HEK293 (cell line): ENCODE measurements at regions not wholly inside any gene's neighbourhood (a gene's known extent, or its start where the extent isn't known, plus 50 kb on each side); places are given as distances from the start of the nearest gene placed in this dataset.

ENCODE experiments used
- CTCF ChIA-PET: fragments of 350-600 bp; formaldehyde crosslinking; extraction: SDS; loops from one replicate; lab custom pipeline; 2021; ENCODE audit warnings: antibody characterized with exemption; lab: Yijun Ruan, JAX
- POLR2A ChIA-PET: fragments of 300-600 bp; formaldehyde crosslinking; extraction: SDS; loops from one replicate; lab custom pipeline; 2020; ENCODE audit warnings: antibody characterized with exemption, inconsistent platforms; lab: Yijun Ruan, JAX
- H3K27ac ChIP-seq: fragments of 200-500 bp; sonication (Bioruptor generic); 2 replicates; pipeline ENCODE4 v1.5.1; 2014; ENCODE audit warnings: low read depth, low read length, control low read depth, inconsistent platforms; ENCODE audit errors: extremely low read depth
- H3K36me3 ChIP-seq, 2 experiments: fragments of 200-500 bp in 1 of 2; sonication (Bioruptor generic) in 1 of 2; 1 replicate in 1 of 2; 2 replicates in 1 of 2; pipeline ENCODE4 v1.5.1; 2014 to 2017; ENCODE audit warnings: inconsistent platforms in 2 of 2, low read length in 2 of 2; ENCODE audit not compliant: control insufficient read depth in 2 of 2, insufficient read depth in 1 of 2
- H3K4me1 ChIP-seq: fragments of 200-500 bp; sonication (Bioruptor generic); 2 replicates; pipeline ENCODE4 v1.5.1; 2014; ENCODE audit warnings: mild to moderate bottlenecking, low read length, inconsistent platforms; ENCODE audit not compliant: control insufficient read depth, insufficient read depth
- H3K4me3 ChIP-seq: 2 replicates; pipeline ENCODE4 v1.5.1; 2011; ENCODE audit warnings: low read depth, mild to moderate bottlenecking, control low read depth, low read length, moderate library complexity
- H3K9me3 ChIP-seq: fragments of 200-500 bp; sonication (Bioruptor generic); 2 replicates; pipeline ENCODE4 v1.5.1; 2014; ENCODE audit warnings: low read depth, low read length, inconsistent platforms; ENCODE audit not compliant: control insufficient read depth, insufficient read depth
- EGR2 ChIP-seq: fragments of 450-650 bp; formaldehyde crosslinking; IDR thresholded peaks from 2 replicates; pipeline ENCODE4 v1.5.1; 2016; ENCODE audit warnings: low read depth, missing biosample characterization, missing genetic modification characterization
- GLI2 ChIP-seq: fragments of 450-650 bp; formaldehyde crosslinking; IDR thresholded peaks from 2 replicates; pipeline ENCODE4; 2017; ENCODE audit warnings: missing biosample characterization, missing genetic modification characterization, low read depth, borderline replicate concordance
- GLIS1 ChIP-seq: fragments of 450-650 bp; formaldehyde crosslinking; IDR thresholded peaks from 2 replicates; pipeline ENCODE4 v1.5.1; 2016; ENCODE audit warnings: missing biosample characterization, missing genetic modification characterization
- PRDM1 ChIP-seq: fragments of 450-650 bp; formaldehyde crosslinking; IDR thresholded peaks from 2 replicates; pipeline ENCODE4; 2016; ENCODE audit warnings: missing biosample characterization, missing genetic modification characterization
- SCRT1 ChIP-seq: fragments of 450-650 bp; formaldehyde crosslinking; IDR thresholded peaks from 2 replicates; pipeline ENCODE4 v1.5.1; 2016; ENCODE audit warnings: missing biosample characterization, missing genetic modification characterization, borderline replicate concordance
- SP3 ChIP-seq: fragments of 450-650 bp; formaldehyde crosslinking; IDR thresholded peaks from 2 replicates; pipeline ENCODE4 v1.5.1; 2016; ENCODE audit warnings: missing biosample characterization, missing genetic modification characterization
- YY1 ChIP-seq: fragments of 450-650 bp; formaldehyde crosslinking; IDR thresholded peaks from 2 replicates; pipeline ENCODE4 v1.5.1; 2018; ENCODE audit warnings: missing biosample characterization, missing genetic modification characterization
- ZBTB7A ChIP-seq: fragments of 450-650 bp; formaldehyde crosslinking; IDR thresholded peaks from 2 replicates; pipeline ENCODE4 v1.5.1; 2016; ENCODE audit warnings: low read depth, missing biosample characterization, missing genetic modification characterization
- ZNF112 ChIP-seq: fragments of 450-650 bp; formaldehyde crosslinking; IDR thresholded peaks from 2 replicates; pipeline ENCODE4 v1.5.0; 2017; ENCODE audit warnings: missing biosample characterization, missing genetic modification characterization
- ZNF157 ChIP-seq: fragments of 450-650 bp; formaldehyde crosslinking; IDR thresholded peaks from 2 replicates; pipeline ENCODE4 v1.5.1; 2016; ENCODE audit warnings: missing biosample characterization, missing genetic modification characterization
- ZNF214 ChIP-seq: fragments of 450-650 bp; formaldehyde crosslinking; IDR thresholded peaks from 2 replicates; pipeline ENCODE4 v1.5.1; 2017; ENCODE audit warnings: missing biosample characterization, mild to moderate bottlenecking, missing genetic modification characterization, borderline replicate concordance
- ZNF23 ChIP-seq: fragments of 450-650 bp; formaldehyde crosslinking; IDR thresholded peaks from 2 replicates; pipeline ENCODE4 v1.5.1; 2016; ENCODE audit warnings: missing biosample characterization, missing genetic modification characterization, borderline replicate concordance
- ZNF391 ChIP-seq: fragments of 450-650 bp; formaldehyde crosslinking; IDR thresholded peaks from 2 replicates; pipeline ENCODE4 v1.5.1; 2016; ENCODE audit warnings: low read depth, missing biosample characterization, missing genetic modification characterization, borderline replicate concordance
- ZNF404 ChIP-seq: fragments of 450-650 bp; formaldehyde crosslinking; IDR thresholded peaks from 2 replicates; pipeline ENCODE4 v1.5.1; 2017; ENCODE audit warnings: missing biosample characterization, missing genetic modification characterization
- ZNF510 ChIP-seq: fragments of 450-650 bp; formaldehyde crosslinking; IDR thresholded peaks from 2 replicates; pipeline ENCODE4 v1.5.1; 2018; ENCODE audit warnings: mild to moderate bottlenecking, missing genetic modification characterization, missing biosample characterization; ENCODE audit not compliant: insufficient replicate concordance
- ZNF600 ChIP-seq: fragments of 450-650 bp; formaldehyde crosslinking; IDR thresholded peaks from 2 replicates; pipeline ENCODE4 v1.5.1; 2016; ENCODE audit warnings: missing biosample characterization, missing genetic modification characterization
- ZNF830 ChIP-seq: fragments of 450-650 bp; IDR thresholded peaks from 2 replicates; pipeline ENCODE4 v1.5.0; 2018; ENCODE audit warnings: missing biosample characterization, missing genetic modification characterization, low read depth, mild to moderate bottlenecking, moderate library complexity
- ZSCAN30 ChIP-seq: fragments of 450-650 bp; IDR thresholded peaks from 2 replicates; pipeline ENCODE4 v1.5.1; 2018; ENCODE audit warnings: missing biosample characterization, mild to moderate bottlenecking, missing genetic modification characterization, moderate library complexity
- TF ChIP-seq, protein P1 (sequence below): fragments of 450-650 bp; formaldehyde crosslinking; IDR thresholded peaks from 2 replicates; pipeline ENCODE4 v1.5.1; 2016; ENCODE audit warnings: missing biosample characterization, missing genetic modification characterization, borderline replicate concordance
- TF ChIP-seq, protein P2 (sequence below): fragments of 450-650 bp; formaldehyde crosslinking; IDR thresholded peaks from 2 replicates; pipeline ENCODE4 v1.5.1; 2016; ENCODE audit warnings: missing biosample characterization, missing genetic modification characterization
- TF ChIP-seq, protein P3 (sequence below): fragments of 450-650 bp; IDR thresholded peaks from 2 replicates; pipeline ENCODE4 v1.5.1; 2018; ENCODE audit warnings: missing biosample characterization, mild to moderate bottlenecking, missing genetic modification characterization
- TF ChIP-seq, protein P4 (sequence below): fragments of 450-650 bp; formaldehyde crosslinking; IDR thresholded peaks from 2 replicates; pipeline ENCODE4 v1.5.0; 2017; ENCODE audit warnings: missing biosample characterization, missing genetic modification characterization, borderline replicate concordance

DNA sequence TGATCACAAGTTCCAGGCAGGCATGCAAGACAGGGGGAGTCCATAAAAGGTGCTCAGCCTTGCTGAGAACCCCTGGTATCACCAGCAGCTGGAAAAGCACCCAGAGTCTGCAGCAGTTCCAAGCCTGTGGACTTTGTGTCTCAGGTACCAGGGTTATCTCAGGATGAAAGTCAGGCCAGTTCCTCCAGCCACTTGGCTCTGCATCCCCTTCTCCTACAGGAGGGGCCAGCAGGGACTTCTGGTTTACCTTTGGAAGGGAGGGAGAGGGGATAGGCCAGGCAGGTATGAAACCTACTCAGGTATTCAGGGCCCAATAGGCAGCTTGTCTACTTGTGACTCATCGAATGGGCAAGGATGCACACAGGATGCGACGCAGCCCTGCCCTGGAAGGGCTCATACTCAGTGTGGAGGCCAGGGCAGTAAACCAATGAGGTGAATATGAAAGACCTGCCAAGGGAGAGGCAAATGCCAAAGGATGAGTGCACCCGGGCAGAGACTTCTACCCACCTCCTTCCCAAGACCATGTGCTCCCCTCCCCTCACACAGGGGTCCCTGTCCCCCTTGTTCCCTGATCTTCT, 148.2 kb downstream of the SLC38A6 start (continued):
- TF ChIP-seq, protein P1, sequence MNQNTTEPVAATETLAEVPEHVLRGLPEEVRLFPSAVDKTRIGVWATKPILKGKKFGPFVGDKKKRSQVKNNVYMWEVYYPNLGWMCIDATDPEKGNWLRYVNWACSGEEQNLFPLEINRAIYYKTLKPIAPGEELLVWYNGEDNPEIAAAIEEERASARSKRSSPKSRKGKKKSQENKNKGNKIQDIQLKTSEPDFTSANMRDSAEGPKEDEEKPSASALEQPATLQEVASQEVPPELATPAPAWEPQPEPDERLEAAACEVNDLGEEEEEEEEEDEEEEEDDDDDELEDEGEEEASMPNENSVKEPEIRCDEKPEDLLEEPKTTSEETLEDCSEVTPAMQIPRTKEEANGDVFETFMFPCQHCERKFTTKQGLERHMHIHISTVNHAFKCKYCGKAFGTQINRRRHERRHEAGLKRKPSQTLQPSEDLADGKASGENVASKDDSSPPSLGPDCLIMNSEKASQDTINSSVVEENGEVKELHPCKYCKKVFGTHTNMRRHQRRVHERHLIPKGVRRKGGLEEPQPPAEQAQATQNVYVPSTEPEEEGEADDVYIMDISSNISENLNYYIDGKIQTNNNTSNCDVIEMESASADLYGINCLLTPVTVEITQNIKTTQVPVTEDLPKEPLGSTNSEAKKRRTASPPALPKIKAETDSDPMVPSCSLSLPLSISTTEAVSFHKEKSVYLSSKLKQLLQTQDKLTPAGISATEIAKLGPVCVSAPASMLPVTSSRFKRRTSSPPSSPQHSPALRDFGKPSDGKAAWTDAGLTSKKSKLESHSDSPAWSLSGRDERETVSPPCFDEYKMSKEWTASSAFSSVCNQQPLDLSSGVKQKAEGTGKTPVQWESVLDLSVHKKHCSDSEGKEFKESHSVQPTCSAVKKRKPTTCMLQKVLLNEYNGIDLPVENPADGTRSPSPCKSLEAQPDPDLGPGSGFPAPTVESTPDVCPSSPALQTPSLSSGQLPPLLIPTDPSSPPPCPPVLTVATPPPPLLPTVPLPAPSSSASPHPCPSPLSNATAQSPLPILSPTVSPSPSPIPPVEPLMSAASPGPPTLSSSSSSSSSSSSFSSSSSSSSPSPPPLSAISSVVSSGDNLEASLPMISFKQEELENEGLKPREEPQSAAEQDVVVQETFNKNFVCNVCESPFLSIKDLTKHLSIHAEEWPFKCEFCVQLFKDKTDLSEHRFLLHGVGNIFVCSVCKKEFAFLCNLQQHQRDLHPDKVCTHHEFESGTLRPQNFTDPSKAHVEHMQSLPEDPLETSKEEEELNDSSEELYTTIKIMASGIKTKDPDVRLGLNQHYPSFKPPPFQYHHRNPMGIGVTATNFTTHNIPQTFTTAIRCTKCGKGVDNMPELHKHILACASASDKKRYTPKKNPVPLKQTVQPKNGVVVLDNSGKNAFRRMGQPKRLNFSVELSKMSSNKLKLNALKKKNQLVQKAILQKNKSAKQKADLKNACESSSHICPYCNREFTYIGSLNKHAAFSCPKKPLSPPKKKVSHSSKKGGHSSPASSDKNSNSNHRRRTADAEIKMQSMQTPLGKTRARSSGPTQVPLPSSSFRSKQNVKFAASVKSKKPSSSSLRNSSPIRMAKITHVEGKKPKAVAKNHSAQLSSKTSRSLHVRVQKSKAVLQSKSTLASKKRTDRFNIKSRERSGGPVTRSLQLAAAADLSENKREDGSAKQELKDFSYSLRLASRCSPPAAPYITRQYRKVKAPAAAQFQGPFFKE (tag by site-specific recombination): no peak
- TF ChIP-seq PRDM1 (tag by site-specific recombination): no peak
- no peak for TF ChIP-seq ZBTB7A (tag by site-specific recombination)

DNA sequence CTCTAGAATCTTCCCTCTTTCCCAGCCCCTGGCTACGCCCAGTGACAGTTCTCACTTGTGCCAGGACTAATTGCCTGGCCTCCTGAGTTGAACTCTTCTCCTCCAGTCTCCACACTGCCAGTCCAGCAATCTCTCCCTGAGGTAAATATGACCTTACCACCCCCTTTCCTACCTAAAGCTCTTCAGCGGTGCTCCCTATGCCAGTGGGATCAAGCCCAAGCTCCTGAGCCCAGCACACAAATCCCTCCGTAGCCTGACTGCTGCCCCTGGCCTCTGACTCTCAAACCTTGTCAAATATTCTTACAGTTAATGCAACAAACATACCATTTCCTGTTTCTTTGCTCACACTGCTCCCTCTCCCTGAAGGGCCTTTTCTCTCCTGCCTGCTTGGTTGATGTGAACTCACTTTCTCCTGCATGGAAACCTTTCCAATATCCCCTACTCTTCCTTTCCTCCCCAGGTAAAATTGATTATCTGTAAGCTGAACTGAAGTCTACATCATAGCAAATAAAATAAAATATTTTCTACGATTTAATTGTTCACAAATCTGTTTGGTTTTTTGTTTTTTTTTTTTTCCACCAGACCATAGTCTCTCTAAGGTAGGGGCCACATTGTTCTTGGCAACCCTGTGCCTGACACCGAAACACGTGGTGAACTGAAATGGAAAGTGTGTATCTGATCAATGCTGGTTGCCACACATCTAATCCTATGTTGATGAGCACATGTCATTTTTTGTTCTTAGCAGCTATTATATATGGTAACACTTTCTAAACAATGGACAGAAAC, 147.5 kb downstream of the SLC38A6 start:
- CTCF ChIA-PET: no interaction called here
- POLR2A ChIA-PET: no interaction called here
- no peak for TF ChIP-seq ZNF404 (tag by site-specific recombination)
- TF ChIP-seq, protein P2, sequence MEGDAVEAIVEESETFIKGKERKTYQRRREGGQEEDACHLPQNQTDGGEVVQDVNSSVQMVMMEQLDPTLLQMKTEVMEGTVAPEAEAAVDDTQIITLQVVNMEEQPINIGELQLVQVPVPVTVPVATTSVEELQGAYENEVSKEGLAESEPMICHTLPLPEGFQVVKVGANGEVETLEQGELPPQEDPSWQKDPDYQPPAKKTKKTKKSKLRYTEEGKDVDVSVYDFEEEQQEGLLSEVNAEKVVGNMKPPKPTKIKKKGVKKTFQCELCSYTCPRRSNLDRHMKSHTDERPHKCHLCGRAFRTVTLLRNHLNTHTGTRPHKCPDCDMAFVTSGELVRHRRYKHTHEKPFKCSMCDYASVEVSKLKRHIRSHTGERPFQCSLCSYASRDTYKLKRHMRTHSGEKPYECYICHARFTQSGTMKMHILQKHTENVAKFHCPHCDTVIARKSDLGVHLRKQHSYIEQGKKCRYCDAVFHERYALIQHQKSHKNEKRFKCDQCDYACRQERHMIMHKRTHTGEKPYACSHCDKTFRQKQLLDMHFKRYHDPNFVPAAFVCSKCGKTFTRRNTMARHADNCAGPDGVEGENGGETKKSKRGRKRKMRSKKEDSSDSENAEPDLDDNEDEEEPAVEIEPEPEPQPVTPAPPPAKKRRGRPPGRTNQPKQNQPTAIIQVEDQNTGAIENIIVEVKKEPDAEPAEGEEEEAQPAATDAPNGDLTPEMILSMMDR (tag by site-specific recombination): no peak
- TF ChIP-seq GLIS1 (tag by site-specific recombination): no peak
- no peak for TF ChIP-seq ZNF214 (tag by site-specific recombination)
- TF ChIP-seq ZNF23: no peak
- no peak for TF ChIP-seq ZNF112 (tag by site-specific recombination)
- no peak for TF ChIP-seq GLI2 (tag by site-specific recombination)
- TF ChIP-seq, protein P3, sequence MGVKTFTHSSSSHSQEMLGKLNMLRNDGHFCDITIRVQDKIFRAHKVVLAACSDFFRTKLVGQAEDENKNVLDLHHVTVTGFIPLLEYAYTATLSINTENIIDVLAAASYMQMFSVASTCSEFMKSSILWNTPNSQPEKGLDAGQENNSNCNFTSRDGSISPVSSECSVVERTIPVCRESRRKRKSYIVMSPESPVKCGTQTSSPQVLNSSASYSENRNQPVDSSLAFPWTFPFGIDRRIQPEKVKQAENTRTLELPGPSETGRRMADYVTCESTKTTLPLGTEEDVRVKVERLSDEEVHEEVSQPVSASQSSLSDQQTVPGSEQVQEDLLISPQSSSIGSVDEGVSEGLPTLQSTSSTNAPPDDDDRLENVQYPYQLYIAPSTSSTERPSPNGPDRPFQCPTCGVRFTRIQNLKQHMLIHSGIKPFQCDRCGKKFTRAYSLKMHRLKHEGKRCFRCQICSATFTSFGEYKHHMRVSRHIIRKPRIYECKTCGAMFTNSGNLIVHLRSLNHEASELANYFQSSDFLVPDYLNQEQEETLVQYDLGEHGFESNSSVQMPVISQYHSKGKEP (tag by site-specific recombination): no peak
- no peak for TF ChIP-seq ZNF600 (tag by site-specific recombination)
- no peak for TF ChIP-seq SCRT1 (tag by site-specific recombination)
- no peak for TF ChIP-seq ZNF830 (tag by site-specific recombination)
- no peak for TF ChIP-seq YY1 (tag by site-specific recombination)
- TF ChIP-seq SP3 (tag by site-specific recombination): no peak
- TF ChIP-seq ZNF391 (tag by site-specific recombination): no peak
- TF ChIP-seq, protein P4, sequence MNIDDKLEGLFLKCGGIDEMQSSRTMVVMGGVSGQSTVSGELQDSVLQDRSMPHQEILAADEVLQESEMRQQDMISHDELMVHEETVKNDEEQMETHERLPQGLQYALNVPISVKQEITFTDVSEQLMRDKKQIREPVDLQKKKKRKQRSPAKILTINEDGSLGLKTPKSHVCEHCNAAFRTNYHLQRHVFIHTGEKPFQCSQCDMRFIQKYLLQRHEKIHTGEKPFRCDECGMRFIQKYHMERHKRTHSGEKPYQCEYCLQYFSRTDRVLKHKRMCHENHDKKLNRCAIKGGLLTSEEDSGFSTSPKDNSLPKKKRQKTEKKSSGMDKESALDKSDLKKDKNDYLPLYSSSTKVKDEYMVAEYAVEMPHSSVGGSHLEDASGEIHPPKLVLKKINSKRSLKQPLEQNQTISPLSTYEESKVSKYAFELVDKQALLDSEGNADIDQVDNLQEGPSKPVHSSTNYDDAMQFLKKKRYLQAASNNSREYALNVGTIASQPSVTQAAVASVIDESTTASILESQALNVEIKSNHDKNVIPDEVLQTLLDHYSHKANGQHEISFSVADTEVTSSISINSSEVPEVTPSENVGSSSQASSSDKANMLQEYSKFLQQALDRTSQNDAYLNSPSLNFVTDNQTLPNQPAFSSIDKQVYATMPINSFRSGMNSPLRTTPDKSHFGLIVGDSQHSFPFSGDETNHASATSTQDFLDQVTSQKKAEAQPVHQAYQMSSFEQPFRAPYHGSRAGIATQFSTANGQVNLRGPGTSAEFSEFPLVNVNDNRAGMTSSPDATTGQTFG: no peak
- no peak for TF ChIP-seq ZNF510 (tag by site-specific recombination)
- no peak for TF ChIP-seq ZSCAN30
- no peak for TF ChIP-seq EGR2 (tag by site-specific recombination)
- no peak for TF ChIP-seq ZNF157 (tag by site-specific recombination)

More for the DNA sequence above, 147.5 kb downstream of the SLC38A6 start:
- H3K4me3 ChIP-seq: no peak overlapping the region
- no peaks in the 10 kb centered on the region for H3K36me3 ChIP-seq
- no peaks in the 10 kb centered on the region for H3K4me1 ChIP-seq
- H3K27ac ChIP-seq: no peak overlapping the region
- no peaks in the 10 kb centered on the region for H3K9me3 ChIP-seq
